Neural progenitor cell (in vitro differentiated cells): ENCODE measurements at regions not wholly inside any gene's neighbourhood (a gene's known extent, or its start where the extent isn't known, plus 50 kb on each side); places are given as distances from the start of the nearest gene placed in this dataset.

Source experiments
- EZH2 ChIP-seq: fragments of 200-600 bp; sonication (generic); IDR thresholded peaks from 2 replicates; pipeline ENCODE4 v1.6.1; 2017; ENCODE audit warnings: antibody characterized with exemption, mild to moderate bottlenecking, moderate library complexity
- EZH2phosphoT487 ChIP-seq: fragments of 200-600 bp; sonication (generic); IDR thresholded peaks from 2 replicates; pipeline ENCODE4 v1.6.1; 2017; ENCODE audit warnings: antibody characterized with exemption
- TF ChIP-seq, protein P1 (sequence below): fragments of 200-600 bp; sonication (generic); IDR thresholded peaks from 2 replicates; pipeline ENCODE4 v1.5.1; 2017; ENCODE audit warnings: antibody characterized with exemption, mild to moderate bottlenecking

DNA sequence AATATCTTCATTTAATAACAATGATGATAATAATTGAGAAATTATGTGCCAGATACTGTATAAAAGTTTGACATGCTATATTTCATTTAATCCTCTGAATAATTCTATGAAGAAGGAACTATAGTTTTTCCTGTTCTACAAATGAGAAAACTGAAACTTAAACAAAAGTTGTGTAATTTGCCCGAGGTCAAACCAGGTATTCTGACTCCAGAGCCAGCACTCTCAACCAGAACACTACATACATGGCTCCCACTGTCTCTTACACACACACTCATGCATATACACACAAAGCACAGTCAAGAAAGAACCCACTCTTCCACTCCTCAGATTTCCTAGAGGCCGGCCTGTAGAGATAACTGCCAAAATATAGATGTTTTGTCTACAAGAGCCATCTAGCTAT, 374.0 kb upstream of the EMCN start:
- TF ChIP-seq, protein P1, sequence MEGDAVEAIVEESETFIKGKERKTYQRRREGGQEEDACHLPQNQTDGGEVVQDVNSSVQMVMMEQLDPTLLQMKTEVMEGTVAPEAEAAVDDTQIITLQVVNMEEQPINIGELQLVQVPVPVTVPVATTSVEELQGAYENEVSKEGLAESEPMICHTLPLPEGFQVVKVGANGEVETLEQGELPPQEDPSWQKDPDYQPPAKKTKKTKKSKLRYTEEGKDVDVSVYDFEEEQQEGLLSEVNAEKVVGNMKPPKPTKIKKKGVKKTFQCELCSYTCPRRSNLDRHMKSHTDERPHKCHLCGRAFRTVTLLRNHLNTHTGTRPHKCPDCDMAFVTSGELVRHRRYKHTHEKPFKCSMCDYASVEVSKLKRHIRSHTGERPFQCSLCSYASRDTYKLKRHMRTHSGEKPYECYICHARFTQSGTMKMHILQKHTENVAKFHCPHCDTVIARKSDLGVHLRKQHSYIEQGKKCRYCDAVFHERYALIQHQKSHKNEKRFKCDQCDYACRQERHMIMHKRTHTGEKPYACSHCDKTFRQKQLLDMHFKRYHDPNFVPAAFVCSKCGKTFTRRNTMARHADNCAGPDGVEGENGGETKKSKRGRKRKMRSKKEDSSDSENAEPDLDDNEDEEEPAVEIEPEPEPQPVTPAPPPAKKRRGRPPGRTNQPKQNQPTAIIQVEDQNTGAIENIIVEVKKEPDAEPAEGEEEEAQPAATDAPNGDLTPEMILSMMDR = no peak
- TF ChIP-seq EZH2 = no peak
- TF ChIP-seq EZH2phosphoT487 = no peak
